ENCODE measurements at regions not wholly inside any gene's neighbourhood (a gene's known extent, or its start where the extent isn't known, plus 50 kb on each side); places are given as distances from the start of the nearest gene placed in this dataset.

- TF ChIP-seq POLR2AphosphoS5 (IDR thresholded peaks at IDR 0.05): peak in 1 of 3 donors; percentile 19
- no peak for TF ChIP-seq CTCF (IDR thresholded peaks at IDR 0.05 in 8 of 11, conservative IDR thresholded peaks at IDR 0.05 in 3 of 11)
- no peak for TF ChIP-seq POLR2A (IDR thresholded peaks at IDR 0.05)
Measured at GRCh38 chr19:7418596-7418995, 69.9 kb downstream of the ARHGEF18 start.

All from spleen (tissue), 7 donors.